H1 (cell line): ENCODE measurements at regions not wholly inside any gene's neighbourhood (a gene's known extent, or its start where the extent isn't known, plus 50 kb on each side); places are given as distances from the start of the nearest gene placed in this dataset.
A peak's percentile ranks its signal among the peaks of the same experiment; 100 is the strongest.

Experiments used
- CTCF ChIA-PET: fragments of 300-600 bp; sonication (Branson Sonifier 250); formaldehyde crosslinking; loops from one replicate; lab custom pipeline; 2021; ENCODE audit not compliant: partially characterized antibody; lab: Charles Lee
- POLR2A ChIA-PET: fragments of 300-600 bp; sonication (Branson Sonifier 250); formaldehyde crosslinking; loops from one replicate; lab custom pipeline; 2021; ENCODE audit warnings: inconsistent platforms; ENCODE audit not compliant: partially characterized antibody; lab: Charles Lee
- DNase-seq, 2 experiments: peaks; one replicate each; pipeline versions ENCODE4 v3.0.0 to v3.0.0-alpha.2; 2010 to 2022; ENCODE audit warnings: low spot score in 2 of 2, low read depth in 1 of 2, mixed read lengths in 1 of 2
- FAIRE-seq: peaks from 2 replicates; lab custom pipeline; 2011; peaks lifted over from hg19 to GRCh38; lab: Jason Lieb, UNC
- H2AFZ ChIP-seq: 2 replicates; pipeline ENCODE4 v1.8.1; 2012; ENCODE audit warnings: low read length, inconsistent platforms
- H2AK5ac ChIP-seq: 2 replicates; pipeline ENCODE4 v1.6.1; 2013; ENCODE audit warnings: low read depth, low read length
- H2BK120ac ChIP-seq: replicated peaks from 2 replicates; pipeline ENCODE3; 2013; ENCODE audit warnings: low read depth, low read length, inconsistent platforms
- H2BK12ac ChIP-seq: 2 replicates; pipeline ENCODE4 v1.6.1; 2013; ENCODE audit warnings: low read depth, low read length
- H2BK15ac ChIP-seq: 2 replicates; pipeline ENCODE4 v1.6.1; 2013; ENCODE audit warnings: low read length
- H2BK20ac ChIP-seq: 2 replicates; pipeline ENCODE4 v1.6.1; 2013; ENCODE audit warnings: low read length
- H2BK5ac ChIP-seq: 2 replicates; pipeline ENCODE4 v1.6.1; 2013; ENCODE audit warnings: low read depth, low read length
- H3K14ac ChIP-seq: 2 replicates; pipeline ENCODE4 v1.6.1; 2013; ENCODE audit warnings: inconsistent platforms; ENCODE audit not compliant: insufficient read length
- H3K18ac ChIP-seq: 2 replicates; pipeline ENCODE4 v1.6.1; 2013; ENCODE audit warnings: low read length; ENCODE audit errors: extremely low read depth
- H3K23ac ChIP-seq: 2 replicates; pipeline ENCODE4 v1.6.1; 2013; ENCODE audit warnings: inconsistent platforms; ENCODE audit not compliant: insufficient read length
- H3K23me2 ChIP-seq: 2 replicates; pipeline ENCODE4 v1.6.1; 2013; ENCODE audit warnings: low read depth, low read length
- H3K27ac ChIP-seq: 2 replicates; pipeline ENCODE4 v1.6.1; 2011; ENCODE audit warnings: low read depth, low read length, inconsistent platforms
- H3K27me3 ChIP-seq, 4 experiments: replicated peaks in 1 of 4; 1 replicate in 1 of 4; 2 replicates in 3 of 4; pipeline versions ENCODE4 v1.6.1 to v1.8.1; 2011 to 2013; ENCODE audit warnings: low read length in 3 of 4, mild to moderate bottlenecking in 3 of 4, inconsistent platforms in 2 of 4, mixed read lengths in 2 of 4, moderate library complexity in 1 of 4; ENCODE audit not compliant: control insufficient read depth in 3 of 4, insufficient read depth in 3 of 4; ENCODE audit errors: extremely low read depth in 1 of 4
- H3K36me3 ChIP-seq, 4 experiments: 2 replicates each; pipeline versions ENCODE4 v1.6.1 to v1.8.1; 2011 to 2013; ENCODE audit warnings: mild to moderate bottlenecking in 4 of 4, low read length in 3 of 4, moderate library complexity in 2 of 4, control low read depth in 1 of 4, inconsistent platforms in 1 of 4; ENCODE audit not compliant: insufficient read depth in 4 of 4, control insufficient read depth in 2 of 4
- H3K4ac ChIP-seq: replicated peaks from 2 replicates; pipeline ENCODE3; 2013; ENCODE audit warnings: low read length, low read depth, mixed read lengths, inconsistent platforms; ENCODE audit not compliant: insufficient read length
- H3K4me1 ChIP-seq, 4 experiments: replicated peaks in 1 of 4; 1 replicate in 1 of 4; 2 replicates in 3 of 4; pipeline versions ENCODE4 v1.6.1 to v1.8.1; 2011 to 2013; ENCODE audit warnings: low read length in 3 of 4, inconsistent platforms in 2 of 4, mixed read lengths in 1 of 4; ENCODE audit not compliant: insufficient read depth in 4 of 4, control insufficient read depth in 3 of 4
- H3K4me2 ChIP-seq, 2 experiments: 2 replicates each; pipeline versions ENCODE4 v1.6.1 to v1.8.1; 2011 to 2013; ENCODE audit warnings: low read depth in 2 of 2, low read length in 2 of 2, control low read depth in 1 of 2, inconsistent platforms in 1 of 2, mild to moderate bottlenecking in 1 of 2; ENCODE audit not compliant: insufficient read depth in 1 of 2
- H3K4me3 ChIP-seq, 4 experiments: fragments of 200-600, 300-600 bp in 1 of 4; sonication (generic), shearing (Covaris generic), sonication (Bioruptor Twin) in 1 of 4; 2 replicates each; pipeline versions ENCODE4 v1.5.1 to v1.8.1; 2011 to 2016; ENCODE audit warnings: low read length in 4 of 4, low read depth in 3 of 4, control low read depth in 2 of 4, inconsistent platforms in 2 of 4, mild to moderate bottlenecking in 2 of 4, mixed read lengths in 1 of 4, moderate library complexity in 1 of 4; ENCODE audit not compliant: insufficient read depth in 2 of 4; ENCODE audit errors: extremely low read depth in 1 of 4
- H3K56ac ChIP-seq: replicated peaks from 2 replicates; pipeline ENCODE3; 2013; ENCODE audit warnings: low read depth, mild to moderate bottlenecking, mixed read lengths, low read length, inconsistent platforms; ENCODE audit not compliant: insufficient read length
- H3K79me1 ChIP-seq: 2 replicates; pipeline ENCODE4 v1.6.1; 2013; ENCODE audit warnings: low read depth, low read length, control low read depth
- H3K79me2 ChIP-seq, 2 experiments: 2 replicates each; pipeline versions ENCODE4 v1.6.1 to v1.8.1; 2012 to 2013; ENCODE audit warnings: low read length in 2 of 2, mild to moderate bottlenecking in 2 of 2, inconsistent platforms in 1 of 2; ENCODE audit not compliant: insufficient read depth in 2 of 2, control insufficient read depth in 1 of 2
- H3K9ac ChIP-seq, 4 experiments: replicated peaks in 1 of 4; 1 replicate in 1 of 4; 2 replicates in 3 of 4; pipeline versions ENCODE4 v1.6.1 to v1.8.1; 2011 to 2013; ENCODE audit warnings: low read depth in 3 of 4, low read length in 3 of 4, control low read depth in 2 of 4, mild to moderate bottlenecking in 2 of 4, moderate library complexity in 2 of 4, inconsistent platforms in 1 of 4; ENCODE audit errors: extremely low read depth in 1 of 4
- H3K9me3 ChIP-seq, 2 experiments: 2 replicates each; pipeline versions ENCODE4 v1.6.1 to v1.8.1; 2012 to 2013; ENCODE audit warnings: mild to moderate bottlenecking in 2 of 2, moderate library complexity in 2 of 2, control low read depth in 1 of 2, inconsistent platforms in 1 of 2, low read depth in 1 of 2, low read length in 1 of 2, mixed read lengths in 1 of 2; ENCODE audit not compliant: insufficient read depth in 2 of 2
- H4K20me1 ChIP-seq, 2 experiments: replicated peaks in 1 of 2; 2 replicates each; pipeline versions ENCODE3 to v1.8.1; 2011 to 2013; ENCODE audit warnings: inconsistent platforms in 2 of 2, low read length in 2 of 2, mild to moderate bottlenecking in 1 of 2; ENCODE audit not compliant: insufficient read depth in 2 of 2, control insufficient read depth in 1 of 2
- H4K5ac ChIP-seq: 2 replicates; pipeline ENCODE4 v1.6.1; 2013; ENCODE audit warnings: low read length, low read depth, mixed read lengths, inconsistent platforms; ENCODE audit not compliant: insufficient read length
- H4K8ac ChIP-seq: 2 replicates; pipeline ENCODE4 v1.8.0; 2013; ENCODE audit warnings: mild to moderate bottlenecking, moderate library complexity, low read length, inconsistent platforms; ENCODE audit not compliant: insufficient read depth; ENCODE audit errors: extremely low read depth
- H4K91ac ChIP-seq: replicated peaks from 2 replicates; pipeline ENCODE3; 2013; ENCODE audit warnings: low read length, mixed read lengths, inconsistent platforms; ENCODE audit not compliant: insufficient read length
- BCL11A ChIP-seq, 2 experiments: IDR thresholded peaks; one replicate each; pipeline ENCODE4 v1.6.1; 2011; ENCODE audit warnings: low read depth in 2 of 2, low read length in 2 of 2, mild to moderate bottlenecking in 2 of 2
- EP300 ChIP-seq, 2 experiments: IDR thresholded peaks; 1 replicate in 1 of 2; 2 replicates in 1 of 2; pipeline ENCODE4 v1.6.1; 2011 to 2012; ENCODE audit warnings: low read depth in 2 of 2, low read length in 2 of 2, mild to moderate bottlenecking in 2 of 2, borderline replicate concordance in 1 of 2, inconsistent platforms in 1 of 2, moderate library complexity in 1 of 2
- FOSL1 ChIP-seq: IDR thresholded peaks from 2 replicates; pipeline ENCODE4 v1.6.1; 2011; ENCODE audit warnings: mild to moderate bottlenecking, low read depth, low read length, moderate library complexity; ENCODE audit not compliant: insufficient read depth
- KDM1A ChIP-seq: fragments of 200-600, 300-600 bp; sonication (generic); IDR thresholded peaks from 2 replicates; pipeline ENCODE4 v1.7.1; 2016; ENCODE audit warnings: mild to moderate bottlenecking, low read length, borderline replicate concordance
- KDM4A ChIP-seq: IDR thresholded peaks from one replicate; pipeline ENCODE4 v1.7.1; 2012; ENCODE audit warnings: low read depth, mild to moderate bottlenecking, moderate library complexity, low read length, inconsistent platforms; ENCODE audit not compliant: severe bottlenecking
- SIN3A ChIP-seq, 2 experiments: IDR thresholded peaks in 1 of 2; conservative IDR thresholded peaks in 1 of 2; 2 replicates each; pipeline ENCODE4 v1.6.1; 2011 to 2012; ENCODE audit warnings: low read length in 2 of 2, improper control_type of control experiment in 1 of 2, low read depth in 1 of 2, mild to moderate bottlenecking in 1 of 2
- SRF ChIP-seq: IDR thresholded peaks from 2 replicates; pipeline ENCODE4 v1.6.1; 2011; ENCODE audit warnings: mild to moderate bottlenecking, low read depth, low read length, moderate library complexity
- WGBS, 2 experiments: shearing (Covaris generic) in 1 of 2; methylation state at CpG; one replicate each; pipeline versions ENCODE4 v1.1.6 to v1.1.7; 2013 to 2015; ENCODE audit warnings: low lambda C conversion rate in 2 of 2, mixed read lengths in 2 of 2, inconsistent platforms in 1 of 2, low coverage in 1 of 2, missing lambda C conversion rate in 1 of 2; ENCODE audit not compliant: insufficient replicate concordance in 2 of 2, insufficient coverage in 1 of 2, insufficient read length in 1 of 2; ENCODE audit errors: extremely low coverage in 1 of 2, missing lambda C conversion rate in 1 of 2; 5-methylcytosine and 5-hydroxymethylcytosine counted together
- TF ChIP-seq, protein P1 (sequence below): IDR thresholded peaks from 2 replicates; pipeline ENCODE4 v1.6.1; 2012; ENCODE audit warnings: inconsistent platforms
- TF ChIP-seq, protein P2 (sequence below), 3 experiments: IDR thresholded peaks; 1 replicate in 2 of 3; 2 replicates in 1 of 3; pipeline versions ENCODE4 v1.5.1 to v1.6.1; 2011; ENCODE audit warnings: low read length in 3 of 3, mild to moderate bottlenecking in 3 of 3, inconsistent platforms in 2 of 3, low read depth in 1 of 3, moderate library complexity in 1 of 3; ENCODE audit not compliant: insufficient read depth in 1 of 3; ENCODE audit errors: control extremely low read depth in 1 of 3

DNA sequence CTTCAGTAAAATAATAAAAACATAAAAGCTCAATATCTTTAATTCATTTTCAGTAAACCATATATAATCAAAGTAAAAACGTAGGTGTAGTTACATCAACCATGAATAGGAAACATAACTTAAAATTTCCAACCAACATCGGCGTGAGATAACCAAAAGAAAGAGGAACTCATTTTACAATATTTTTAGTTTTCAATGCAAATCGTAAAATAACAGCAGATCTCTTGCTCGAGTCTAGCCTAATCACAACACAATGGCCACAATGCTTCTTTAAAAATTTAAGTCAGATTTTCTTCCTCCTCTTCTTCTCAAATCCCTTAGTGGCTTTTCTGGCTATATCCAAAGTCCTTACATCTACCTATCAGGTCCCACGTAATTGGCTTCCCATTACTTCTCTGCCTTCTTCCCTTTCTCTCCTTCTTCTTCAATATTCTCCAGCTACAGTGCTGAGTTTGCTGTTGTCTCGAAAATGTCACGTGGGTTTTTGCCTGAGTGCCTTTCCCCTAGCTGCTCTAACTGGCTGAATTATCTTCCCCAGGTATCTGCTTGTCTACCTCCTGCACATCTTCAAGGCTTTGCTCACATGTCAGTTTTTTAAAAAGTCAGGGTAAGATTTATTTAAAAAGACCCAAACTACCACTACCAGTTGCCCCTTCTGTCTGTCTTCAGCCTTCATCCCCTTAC is 90.9 kb upstream of the BANK1 start:
- Histone ChIP-seq H3K79me1 (no peaks in the 10 kb centered on the region), H2BK120ac (no peak overlapping the region), H4K91ac (no peak overlapping the region), H4K20me1 (no peaks in the 10 kb centered on the region), H3K79me2 (no peaks in the 10 kb centered on the region), H3K23ac (no peak overlapping the region), H3K23me2 (no peaks in the 10 kb centered on the region), H3K4me1 (no peaks in the 10 kb centered on the region), H2BK15ac (no peak overlapping the region), H4K5ac (no peak overlapping the region), H3K9ac (no peak overlapping the region), H3K9me3 (no peaks in the 10 kb centered on the region), H3K18ac (no peak overlapping the region), H2AFZ (no peak overlapping the region), H3K4me3 (no peak overlapping the region), H3K36me3 (no peaks in the 10 kb centered on the region), H3K56ac (no peak overlapping the region), H2AK5ac (no peak overlapping the region), H3K4me2 (no peak overlapping the region), H2BK20ac (no peak overlapping the region), H2BK12ac (no peak overlapping the region), H3K14ac (peak overlapping the region; percentile 61), H3K27ac (no peak overlapping the region), H4K8ac (no peak overlapping the region), H2BK5ac (no peak overlapping the region), H3K27me3 (no peaks in the 10 kb centered on the region), H3K4ac (no peak overlapping the region)
- DNase-seq (no peak), FAIRE-seq (no peak)
- 96% methylated on average over 8 of the region's 8 CpGs; no CpG with 5 or more reads in 1 of the 2 experiments for WGBS, 2 experiments
- ChIA-PET CTCF (interaction anchor here (1.4 kb wide), 1 partner anchor 530 kb away, joined by 4 read pairs; no protein-coding TSS in a partner anchor), POLR2A (no interaction called here)
- TF ChIP-seq BCL11A (IDR thresholded peaks at IDR 0.05; ENCODE audit: low read depth in 2 of 2, low read length in 2 of 2) (no peak), SRF (no peak), EP300 (IDR thresholded peaks at IDR 0.05; ENCODE audit: borderline replicate concordance in 1 of 2, low read depth in 2 of 2, low read length in 2 of 2) (no peak), KDM1A (no peak), FOSL1 (no peak), SIN3A (conservative IDR thresholded peaks at IDR 0.05 in 1 of 2, IDR thresholded peaks at IDR 0.05 in 1 of 2; ENCODE audit: low read depth in 1 of 2, low read length in 2 of 2) (no peak), KDM4A (no peak)
- TF ChIP-seq, protein P1, sequence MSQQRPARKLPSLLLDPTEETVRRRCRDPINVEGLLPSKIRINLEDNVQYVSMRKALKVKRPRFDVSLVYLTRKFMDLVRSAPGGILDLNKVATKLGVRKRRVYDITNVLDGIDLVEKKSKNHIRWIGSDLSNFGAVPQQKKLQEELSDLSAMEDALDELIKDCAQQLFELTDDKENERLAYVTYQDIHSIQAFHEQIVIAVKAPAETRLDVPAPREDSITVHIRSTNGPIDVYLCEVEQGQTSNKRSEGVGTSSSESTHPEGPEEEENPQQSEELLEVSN: no peak
- TF ChIP-seq, protein P2, sequence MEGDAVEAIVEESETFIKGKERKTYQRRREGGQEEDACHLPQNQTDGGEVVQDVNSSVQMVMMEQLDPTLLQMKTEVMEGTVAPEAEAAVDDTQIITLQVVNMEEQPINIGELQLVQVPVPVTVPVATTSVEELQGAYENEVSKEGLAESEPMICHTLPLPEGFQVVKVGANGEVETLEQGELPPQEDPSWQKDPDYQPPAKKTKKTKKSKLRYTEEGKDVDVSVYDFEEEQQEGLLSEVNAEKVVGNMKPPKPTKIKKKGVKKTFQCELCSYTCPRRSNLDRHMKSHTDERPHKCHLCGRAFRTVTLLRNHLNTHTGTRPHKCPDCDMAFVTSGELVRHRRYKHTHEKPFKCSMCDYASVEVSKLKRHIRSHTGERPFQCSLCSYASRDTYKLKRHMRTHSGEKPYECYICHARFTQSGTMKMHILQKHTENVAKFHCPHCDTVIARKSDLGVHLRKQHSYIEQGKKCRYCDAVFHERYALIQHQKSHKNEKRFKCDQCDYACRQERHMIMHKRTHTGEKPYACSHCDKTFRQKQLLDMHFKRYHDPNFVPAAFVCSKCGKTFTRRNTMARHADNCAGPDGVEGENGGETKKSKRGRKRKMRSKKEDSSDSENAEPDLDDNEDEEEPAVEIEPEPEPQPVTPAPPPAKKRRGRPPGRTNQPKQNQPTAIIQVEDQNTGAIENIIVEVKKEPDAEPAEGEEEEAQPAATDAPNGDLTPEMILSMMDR (IDR thresholded peaks at IDR 0.05; ENCODE audit: control extremely low read depth in 1 of 3, insufficient read depth in 1 of 3, low read depth in 1 of 3, low read length in 3 of 3): no peak
